Activated T-helper 1 cell treated with Interleukin-2 at 50 U/mL for 16 hours (primary cell): ENCODE measurements at regions not wholly inside any gene's neighbourhood (a gene's known extent, or its start where the extent isn't known, plus 50 kb on each side); places are given as distances from the start of the nearest gene placed in this dataset.

Experiments used
- DNase-seq: peaks from one replicate; pipeline ENCODE4 v3.0.0-alpha.2; 2020; ENCODE audit warnings: low read depth

DNA sequence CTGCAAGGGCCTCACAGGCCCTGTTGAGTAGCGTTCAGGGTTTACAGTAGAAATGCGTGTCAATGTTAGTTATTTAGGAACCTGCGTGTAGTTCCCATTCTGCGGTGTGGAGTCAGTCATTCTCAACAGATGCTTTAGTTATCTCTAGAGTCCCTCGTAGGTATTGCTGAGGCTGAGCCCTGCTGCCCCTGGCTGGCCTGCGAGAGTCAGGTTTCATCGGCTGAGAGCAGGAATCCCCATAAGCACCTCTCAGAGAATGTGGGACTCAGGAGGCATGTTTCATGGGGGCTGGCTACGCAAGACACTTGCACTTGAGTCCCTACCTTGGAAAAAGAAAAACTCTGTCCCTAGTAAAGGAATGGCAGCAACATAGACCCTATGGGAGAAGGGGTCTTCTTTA, 347.5 kb upstream of the ASIC2 start:
- no peak for DNase-seq

DNA sequence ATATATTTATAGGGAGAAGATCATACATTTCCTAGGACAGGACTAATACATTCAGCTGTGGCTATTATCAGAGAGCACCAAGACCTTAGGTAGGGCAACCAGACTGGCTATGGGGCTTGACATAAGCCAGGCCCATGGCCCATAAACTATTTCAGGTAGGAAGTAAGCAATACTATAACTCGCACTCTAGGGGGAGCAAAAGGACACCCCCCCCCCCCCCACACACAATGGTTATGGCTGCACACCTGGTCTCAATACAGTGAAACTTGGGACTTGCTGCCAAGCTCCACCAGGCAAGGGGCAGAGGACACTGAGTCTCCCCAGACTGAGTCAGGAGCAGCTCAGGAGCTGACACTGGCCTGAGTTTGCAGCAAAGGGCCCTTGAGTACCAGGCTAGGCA, 348.9 kb upstream of the ASIC2 start:
- DNase-seq = no peak

- DNase-seq = no peak
These were observed 354.9 kb upstream of the ASIC2 start for GRCh38 chr17:33647956-33648355.

DNA sequence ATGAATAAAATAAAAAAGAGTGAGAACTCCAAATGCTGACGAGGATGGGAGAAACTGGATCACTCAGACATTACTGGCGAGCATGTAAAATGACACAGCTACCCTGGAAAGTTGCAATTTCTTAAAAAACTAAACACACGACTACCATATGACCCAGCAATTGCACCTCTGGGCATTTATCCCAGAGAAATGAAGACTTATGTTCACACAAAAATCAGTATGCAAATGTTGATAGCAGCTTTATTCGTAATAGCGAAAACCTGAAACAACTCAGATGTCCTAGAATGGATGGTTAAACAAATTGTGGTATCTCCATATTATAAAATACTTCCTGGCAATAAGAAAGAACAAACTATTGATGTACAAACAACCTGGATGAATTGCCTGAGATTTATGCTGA, 357.2 kb upstream of the ASIC2 start:
- DNase-seq = no peak

GRCh38 chr17:33651686-33652085, 358.6 kb upstream of the ASIC2 start:
- no peak for DNase-seq

- DNase-seq = no peak
These were observed 359.8 kb upstream of the ASIC2 start for GRCh38 chr17:33652731-33653398.

DNA sequence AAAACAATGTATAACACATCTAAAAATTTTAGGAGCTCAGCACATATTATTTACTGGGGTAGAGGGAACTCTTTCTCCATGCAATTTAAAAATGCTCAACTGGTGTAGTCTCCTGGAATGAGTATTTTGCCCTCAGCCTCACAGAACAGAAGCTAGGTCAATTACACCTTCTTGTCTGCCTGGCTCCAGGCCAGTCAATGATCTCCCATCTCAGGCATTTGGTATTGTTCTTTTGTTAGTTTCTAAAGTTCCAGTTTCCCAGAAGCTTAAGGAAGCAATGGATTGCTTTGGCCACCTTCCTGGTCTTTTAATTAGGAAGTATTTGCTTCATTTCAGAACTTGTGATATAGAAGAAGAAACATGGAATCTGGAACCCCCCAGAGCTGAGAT, 360.3 kb upstream of the ASIC2 start:
- DNase-seq = no peak

- DNase-seq = no peak
These were observed 364.1 kb upstream of the ASIC2 start for GRCh38 chr17:33657181-33657580.

DNA sequence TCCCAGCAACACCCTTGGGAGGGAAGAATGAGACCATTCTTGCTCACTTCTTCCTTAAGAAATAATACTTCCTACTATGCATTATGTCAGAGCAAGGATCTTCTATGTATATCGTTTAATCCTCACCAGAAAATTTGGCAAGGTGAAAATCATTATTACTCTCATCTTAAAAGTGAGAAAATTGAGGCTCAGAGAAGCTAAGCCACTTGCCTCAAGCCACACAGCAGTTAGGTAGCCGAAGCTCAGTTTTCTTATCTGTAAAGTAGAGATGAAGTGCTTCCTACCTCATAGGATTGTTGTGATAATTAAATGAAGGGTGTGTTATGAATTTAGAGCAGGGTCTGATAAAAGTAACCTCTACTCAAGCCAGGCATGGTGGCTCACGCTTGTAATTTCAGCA, 368.9 kb upstream of the ASIC2 start:
- DNase-seq = no peak

DNA sequence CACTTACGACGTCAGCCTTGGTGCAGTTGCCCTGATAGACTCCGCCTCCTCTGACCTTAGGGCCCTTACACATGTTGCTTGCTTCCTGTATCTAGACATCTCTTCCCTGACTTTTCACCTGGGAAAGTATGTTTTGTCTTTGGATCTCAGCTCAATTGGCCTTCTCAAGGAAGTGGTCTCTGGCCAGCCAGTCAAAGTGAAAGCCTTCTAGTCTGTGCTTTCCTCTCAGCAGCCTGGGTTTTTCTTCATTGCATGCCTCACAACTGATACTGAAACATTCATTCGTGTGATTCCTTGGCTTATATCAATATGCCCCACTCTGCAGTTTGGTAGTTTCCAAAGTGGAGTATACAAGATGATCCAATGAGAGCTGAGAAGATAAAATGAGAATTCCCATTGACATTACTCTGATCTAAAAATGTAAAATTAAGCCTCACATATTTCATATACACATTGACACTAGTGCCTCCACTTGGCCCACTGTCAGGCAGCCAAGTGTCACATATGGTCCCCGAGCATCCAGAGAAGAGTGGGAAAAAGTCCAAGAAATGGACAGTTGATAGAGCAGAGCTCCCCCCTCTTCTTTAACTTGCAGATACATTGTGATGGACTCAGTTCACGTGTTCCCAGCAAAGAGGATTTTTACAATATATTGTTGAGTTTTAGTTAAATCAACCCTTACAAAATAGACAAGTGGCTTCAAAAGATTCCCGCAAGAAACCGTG, 371.2 kb upstream of the ASIC2 start:
- DNase-seq = no peak

DNA sequence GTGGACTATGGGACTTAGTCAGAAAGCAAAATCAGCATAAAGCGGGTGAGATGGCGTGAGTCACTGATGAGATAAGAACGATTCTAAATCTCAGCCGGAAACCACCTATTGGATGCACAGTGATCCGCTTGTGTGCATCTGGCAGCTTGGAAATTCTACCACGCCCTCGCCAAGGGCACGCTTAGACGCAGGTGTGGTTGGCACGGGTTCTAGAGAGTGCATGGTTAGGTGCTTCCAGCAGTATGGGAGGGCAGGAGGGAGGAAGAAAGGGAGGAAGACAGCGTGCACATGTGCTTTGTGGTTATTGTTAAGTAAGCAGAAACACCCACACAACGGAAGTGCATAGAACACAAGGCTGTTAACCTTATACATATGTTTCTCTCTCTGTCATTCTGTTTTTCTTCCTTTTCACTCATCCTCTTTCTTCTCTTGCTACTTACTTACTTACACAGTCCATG, 374.0 kb upstream of the ASIC2 start:
- no peak for DNase-seq

GRCh38 chr17:33667671-33668070, 374.6 kb upstream of the ASIC2 start:
- DNase-seq = no peak

DNA sequence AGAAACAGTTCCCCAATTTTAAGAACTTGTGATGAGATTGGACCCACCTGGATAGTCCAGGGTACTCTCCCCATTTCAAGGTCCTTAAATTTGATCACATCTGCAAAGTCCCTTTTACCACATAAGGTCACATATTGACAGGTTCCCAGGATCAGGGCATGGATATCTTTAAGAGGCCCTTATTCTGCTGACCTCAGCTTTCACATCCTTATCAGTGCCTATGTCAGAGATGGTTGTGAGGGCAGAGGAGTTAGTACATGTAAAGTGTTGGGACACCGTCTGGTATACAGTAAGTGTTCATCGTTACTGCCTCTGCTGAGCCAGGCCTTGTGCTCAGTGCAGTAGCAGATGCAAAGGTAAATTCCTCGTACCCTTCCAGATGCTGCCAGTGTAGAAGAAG, 375.4 kb upstream of the ASIC2 start:
- no peak for DNase-seq

DNA sequence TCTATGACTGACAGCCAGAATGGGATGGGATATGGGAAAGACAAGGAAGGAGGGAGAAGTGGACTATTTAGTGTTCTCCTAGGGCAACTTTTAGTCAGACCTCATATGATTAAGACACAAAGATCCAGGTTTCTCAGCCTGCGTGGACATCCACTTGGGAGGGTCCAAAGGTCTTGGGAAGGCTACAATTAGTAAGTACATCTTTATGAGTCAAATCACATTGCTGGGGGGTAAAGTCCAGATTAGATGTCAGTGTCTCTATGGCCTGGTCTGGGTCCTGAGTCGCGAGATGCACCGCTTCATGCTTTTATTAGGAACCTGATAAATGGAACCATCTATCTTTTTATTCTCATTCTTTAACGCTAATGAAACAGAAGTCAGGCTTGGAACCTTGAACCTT, 378.4 kb upstream of the ASIC2 start:
- no peak for DNase-seq

- DNase-seq = no peak
These were observed 381.6 kb upstream of the ASIC2 start for GRCh38 chr17:33674685-33675084.

DNA sequence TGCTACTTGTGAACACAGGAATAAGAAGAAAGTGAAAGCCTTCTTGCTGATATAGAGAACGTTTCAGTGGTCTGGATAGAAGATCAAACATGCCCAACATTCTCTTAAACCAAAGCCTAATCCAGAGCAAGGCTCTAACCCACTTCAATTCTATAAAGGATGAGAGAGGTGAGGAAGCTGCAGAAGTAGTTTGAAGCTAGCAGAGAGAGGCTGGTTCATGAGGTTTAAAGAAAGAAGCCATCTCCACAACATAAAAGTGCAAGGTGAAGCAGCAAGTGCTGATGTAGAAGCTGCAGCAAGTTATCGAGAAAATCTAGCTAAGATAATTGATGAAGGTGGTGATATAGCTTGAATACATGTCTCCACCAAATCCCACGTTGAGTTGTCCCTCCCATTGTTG, 383.3 kb upstream of the ASIC2 start:
- no peak for DNase-seq

DNA sequence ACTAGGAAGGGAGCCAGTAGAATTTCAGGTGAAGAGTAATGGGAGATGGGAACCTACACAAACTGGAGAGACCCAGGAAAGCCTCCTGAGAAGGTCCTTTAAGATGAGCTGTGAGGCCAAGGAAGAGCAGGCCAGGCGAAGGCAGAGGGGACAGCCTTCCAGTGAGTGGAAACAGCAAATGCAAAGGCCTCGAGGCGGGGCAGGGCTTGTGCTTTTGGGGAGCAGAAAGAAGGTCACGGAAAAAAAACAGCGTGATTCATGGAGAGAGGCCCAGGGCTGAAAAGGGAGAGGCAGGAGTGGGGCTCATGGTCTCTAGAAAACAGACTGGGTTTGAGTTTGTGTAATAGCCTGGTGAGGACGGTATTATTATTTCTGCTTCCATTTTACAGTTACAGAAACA, 386.5 kb upstream of the ASIC2 start:
- DNase-seq = no peak

GRCh38 chr17:33680472-33680871, 387.4 kb upstream of the ASIC2 start:
- no peak for DNase-seq

DNA sequence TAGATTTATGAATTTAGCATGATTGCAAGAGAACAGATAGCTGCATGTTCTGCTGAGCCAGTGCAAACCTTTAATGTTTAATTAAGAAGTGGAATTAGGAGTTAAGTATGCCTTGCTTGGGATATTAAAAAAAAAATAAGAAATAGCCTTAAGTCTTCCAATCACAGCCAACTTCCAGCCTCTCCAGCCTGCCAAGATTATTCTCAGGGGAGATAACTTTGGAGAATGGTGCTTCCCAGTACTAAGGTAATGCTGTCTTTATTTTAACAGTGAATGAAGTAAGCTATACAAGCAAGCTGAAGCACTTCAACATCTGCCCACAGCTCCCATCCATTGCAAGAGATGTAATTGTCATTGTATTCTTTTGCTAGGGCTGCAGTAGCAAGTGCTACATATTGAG, 389.5 kb upstream of the ASIC2 start:
- DNase-seq = no peak

- DNase-seq = no peak
These were observed 391.6 kb upstream of the ASIC2 start for GRCh38 chr17:33684735-33685134.

GRCh38 chr17:33686171-33686570, 393.1 kb upstream of the ASIC2 start:
- no peak for DNase-seq

GRCh38 chr17:33687831-33688230, 394.7 kb upstream of the ASIC2 start:
- DNase-seq = no peak

- DNase-seq = no peak
These were observed 395.7 kb upstream of the ASIC2 start for GRCh38 chr17:33688771-33689170.

GRCh38 chr17:33689725-33690124, 396.6 kb upstream of the ASIC2 start:
- no peak for DNase-seq
